ENCODE measurements at regions not wholly inside any gene's neighbourhood (a gene's known extent, or its start where the extent isn't known, plus 50 kb on each side); places are given as distances from the start of the nearest gene placed in this dataset.

GRCh38 chr5:20556115-20556763, 568.2 kb upstream of the CDH18 start:
- DNase-seq (ENCODE audit: low read depth), result peak; percentile 38

- DNase-seq (ENCODE audit: low read depth), result no peak
These were observed 567.0 kb upstream of the CDH18 start for GRCh38 chr5:20555034-20555433.

GRCh38 chr5:20554001-20554400, 566.0 kb upstream of the CDH18 start:
- DNase-seq (ENCODE audit: low read depth), result no peak

- DNase-seq (ENCODE audit: low read depth), result no peak
These were observed 550.1 kb upstream of the CDH18 start for GRCh38 chr5:20537911-20538703.

- no peak for DNase-seq (ENCODE audit: low read depth)
These were observed 548.8 kb upstream of the CDH18 start for GRCh38 chr5:20536813-20537212.

GRCh38 chr5:20536341-20536740, 548.3 kb upstream of the CDH18 start:
- no peak for DNase-seq (ENCODE audit: low read depth)

- DNase-seq (ENCODE audit: low read depth), result no peak
These were observed 540.5 kb upstream of the CDH18 start for GRCh38 chr5:20528471-20528870.

GRCh38 chr5:20524991-20525529, 537.1 kb upstream of the CDH18 start:
- DNase-seq (ENCODE audit: low read depth), result no peak

- DNase-seq (ENCODE audit: low read depth), result no peak
These were observed 535.0 kb upstream of the CDH18 start for GRCh38 chr5:20522905-20523482.

GRCh38 chr5:20515606-20516005, 527.6 kb upstream of the CDH18 start:
- DNase-seq (ENCODE audit: low read depth), result no peak

- DNase-seq (ENCODE audit: low read depth), result no peak
These were observed 526.1 kb upstream of the CDH18 start for GRCh38 chr5:20514145-20514544.

GRCh38 chr5:20500546-20500945, 512.5 kb upstream of the CDH18 start:
- DNase-seq (ENCODE audit: low read depth), result no peak

- DNase-seq (ENCODE audit: low read depth), result no peak
These were observed 510.9 kb upstream of the CDH18 start for GRCh38 chr5:20498926-20499325.

GRCh38 chr5:20498102-20498501, 510.1 kb upstream of the CDH18 start:
- DNase-seq (ENCODE audit: low read depth), result no peak

GRCh38 chr5:20497356-20497755, 509.4 kb upstream of the CDH18 start:
- no peak for DNase-seq (ENCODE audit: low read depth)

GRCh38 chr5:20494706-20495105, 506.7 kb upstream of the CDH18 start:
- DNase-seq (ENCODE audit: low read depth), result no peak

GRCh38 chr5:20486826-20487225, 498.8 kb upstream of the CDH18 start:
- DNase-seq (ENCODE audit: low read depth), result no peak

GRCh38 chr5:20476016-20476415, 488.0 kb upstream of the CDH18 start:
- no peak for DNase-seq (ENCODE audit: low read depth)

GRCh38 chr5:20470997-20471396, 483.0 kb upstream of the CDH18 start:
- no peak for DNase-seq (ENCODE audit: low read depth)

- no peak for DNase-seq (ENCODE audit: low read depth)
These were observed 481.8 kb upstream of the CDH18 start for GRCh38 chr5:20469792-20470191.

- no peak for DNase-seq (ENCODE audit: low read depth)
These were observed 481.4 kb upstream of the CDH18 start for GRCh38 chr5:20469390-20469789.

- DNase-seq (ENCODE audit: low read depth), result no peak
These were observed 478.5 kb upstream of the CDH18 start for GRCh38 chr5:20466512-20466911.

- no peak for DNase-seq (ENCODE audit: low read depth)
These were observed 475.2 kb upstream of the CDH18 start for GRCh38 chr5:20463206-20463605.
